ENCODE measurements at regions not wholly inside any gene's neighbourhood (a gene's known extent, or its start where the extent isn't known, plus 50 kb on each side); places are given as distances from the start of the nearest gene placed in this dataset.

DNA sequence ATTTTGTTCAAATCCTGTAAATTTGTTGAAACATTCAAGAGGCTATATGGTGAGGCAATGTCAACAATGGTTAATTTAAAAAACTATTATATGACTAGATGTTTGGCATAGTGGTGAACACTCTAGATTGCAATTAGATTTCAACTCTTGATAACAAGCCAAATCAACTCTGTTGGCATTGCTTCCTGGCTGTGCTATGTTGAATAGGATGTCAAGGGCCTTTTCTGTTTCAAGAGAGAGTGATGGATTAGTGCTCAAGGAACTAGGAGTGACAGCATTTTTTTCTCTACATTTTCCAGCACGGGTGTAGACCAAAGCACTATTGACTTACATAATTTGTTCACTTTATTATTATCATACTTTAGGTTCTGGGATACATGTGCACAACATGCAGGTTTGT is 172.4 kb upstream of the KCNH7 start:
- Histone ChIP-seq H3K4me3 (ENCODE audit: insufficient read length, low read depth) (no peak overlapping the region), H3K4me1 (ENCODE audit: insufficient read depth, insufficient read length) (no peaks in the 10 kb centered on the region), H3K27me3 (ENCODE audit: insufficient read depth, insufficient read length) (no peaks in the 10 kb centered on the region), H3K9ac (ENCODE audit: insufficient read length, low read depth) (no peak overlapping the region), H3K9me3 (ENCODE audit: insufficient read depth, low read length) (no peaks in the 10 kb centered on the region), H3K36me3 (ENCODE audit: insufficient read depth, insufficient read length, low read length) (no peaks in the 10 kb centered on the region)
- DNase-seq (ENCODE audit: low read depth, low spot score) = no peak
- TF ChIP-seq ZNF274 (IDR thresholded peaks at IDR 0.05; ENCODE audit: low read depth, low read length) (no peak), YY1 (IDR thresholded peaks at IDR 0.05; ENCODE audit: insufficient read depth, insufficient read length) (no peak), SUZ12 (IDR thresholded peaks at IDR 0.05; ENCODE audit: extremely low read depth, insufficient read depth, insufficient read length) (no peak)

DNA sequence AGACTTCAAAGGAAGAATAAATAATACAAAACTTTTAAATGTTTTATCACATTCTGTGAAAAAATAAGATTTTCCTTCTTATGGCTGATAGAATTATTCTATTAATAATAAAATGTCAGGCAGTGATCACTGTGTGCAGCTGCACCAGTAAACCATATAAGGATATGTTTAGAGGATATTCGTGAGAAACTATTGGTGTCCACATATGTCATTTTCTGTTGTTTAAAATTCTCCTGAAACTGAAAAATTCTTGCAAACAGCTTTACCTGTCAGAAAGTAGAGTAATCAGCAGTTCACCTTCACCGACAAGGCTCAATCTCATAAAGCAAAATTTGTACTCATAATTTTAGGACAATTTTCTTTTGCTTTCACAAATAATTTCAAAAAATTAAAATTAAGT is 170.1 kb upstream of the KCNH7 start:
- Histone ChIP-seq H3K4me3 (ENCODE audit: insufficient read length, low read depth) (no peak overlapping the region), H3K36me3 (ENCODE audit: insufficient read depth, insufficient read length, low read length) (no peaks in the 10 kb centered on the region), H3K4me1 (ENCODE audit: insufficient read depth, insufficient read length) (no peaks in the 10 kb centered on the region), H3K27me3 (ENCODE audit: insufficient read depth, insufficient read length) (no peaks in the 10 kb centered on the region), H3K9ac (ENCODE audit: insufficient read length, low read depth) (no peak overlapping the region), H3K9me3 (ENCODE audit: insufficient read depth, low read length) (no peaks in the 10 kb centered on the region)
- no peak for DNase-seq (ENCODE audit: low read depth, low spot score)
- no peak for TF ChIP-seq ZNF274 (IDR thresholded peaks at IDR 0.05; ENCODE audit: low read depth, low read length)
- TF ChIP-seq SUZ12 (IDR thresholded peaks at IDR 0.05; ENCODE audit: extremely low read depth, insufficient read depth, insufficient read length) = no peak
- TF ChIP-seq YY1 (IDR thresholded peaks at IDR 0.05; ENCODE audit: insufficient read depth, insufficient read length) = no peak

DNA sequence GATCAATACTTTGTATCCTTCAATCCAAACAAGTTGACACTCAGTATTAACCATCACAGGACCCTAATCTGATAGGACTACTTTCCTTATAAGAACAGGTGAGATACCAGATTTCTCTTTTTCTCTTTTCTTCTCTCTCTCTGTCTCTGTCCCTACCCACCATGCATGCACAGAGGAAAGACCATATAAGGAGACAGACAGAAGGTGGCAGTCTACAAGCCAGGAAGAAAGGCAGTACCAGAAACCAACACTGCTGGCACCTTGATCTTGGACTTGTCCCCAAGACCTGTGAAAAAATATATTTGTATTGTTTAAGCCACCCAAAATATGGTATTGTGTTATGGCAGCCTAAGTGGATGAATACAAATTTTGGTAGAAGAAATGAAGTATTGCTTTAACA is 156.2 kb upstream of the KCNH7 start:
- TF ChIP-seq YY1 (IDR thresholded peaks at IDR 0.05; ENCODE audit: insufficient read depth, insufficient read length) (no peak), ZNF274 (IDR thresholded peaks at IDR 0.05; ENCODE audit: low read depth, low read length) (no peak)
- no peaks in the 10 kb centered on the region for H3K27me3 ChIP-seq (ENCODE audit: insufficient read depth, insufficient read length)
- H3K36me3 ChIP-seq (ENCODE audit: insufficient read depth, insufficient read length, low read length) = no peaks in the 10 kb centered on the region
- H3K4me1 ChIP-seq (ENCODE audit: insufficient read depth, insufficient read length) = no peaks in the 10 kb centered on the region
- DNase-seq (ENCODE audit: low read depth, low spot score) = no peak
- no peaks in the 10 kb centered on the region for H3K9me3 ChIP-seq (ENCODE audit: insufficient read depth, low read length)
- H3K9ac ChIP-seq (ENCODE audit: insufficient read length, low read depth) = no peak overlapping the region
- no peak overlapping the region for H3K4me3 ChIP-seq (ENCODE audit: insufficient read length, low read depth)

DNA sequence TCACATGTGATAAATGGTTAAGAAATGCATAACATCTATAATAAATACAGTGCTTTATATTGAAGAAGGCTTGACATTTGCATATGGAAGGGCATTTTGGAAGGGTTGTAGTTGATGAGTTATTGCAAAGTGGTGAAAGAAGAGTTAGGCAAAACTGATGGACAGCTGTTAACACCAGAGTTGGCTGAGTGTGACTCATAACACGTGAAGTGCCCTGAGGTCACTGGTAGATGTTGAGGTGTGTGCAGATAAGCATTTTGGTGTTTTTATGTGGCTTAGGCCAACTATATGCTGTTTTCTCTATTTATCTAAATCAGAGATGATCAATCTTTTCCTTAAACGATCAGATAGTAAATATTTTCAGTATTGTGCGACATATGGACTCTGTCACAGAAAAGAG is 154.3 kb upstream of the KCNH7 start:
- H3K36me3 ChIP-seq (ENCODE audit: insufficient read depth, insufficient read length, low read length) = no peaks in the 10 kb centered on the region
- H3K4me1 ChIP-seq (ENCODE audit: insufficient read depth, insufficient read length) = no peaks in the 10 kb centered on the region
- no peak for DNase-seq (ENCODE audit: low read depth, low spot score)
- H3K9ac ChIP-seq (ENCODE audit: insufficient read length, low read depth) = no peak overlapping the region
- no peaks in the 10 kb centered on the region for H3K27me3 ChIP-seq (ENCODE audit: insufficient read depth, insufficient read length)
- no peak overlapping the region for H3K4me3 ChIP-seq (ENCODE audit: insufficient read length, low read depth)
- H3K9me3 ChIP-seq (ENCODE audit: insufficient read depth, low read length) = no peaks in the 10 kb centered on the region
- TF ChIP-seq YY1 (IDR thresholded peaks at IDR 0.05; ENCODE audit: insufficient read depth, insufficient read length) (no peak), ZNF274 (IDR thresholded peaks at IDR 0.05; ENCODE audit: low read depth, low read length) (no peak), SUZ12 (IDR thresholded peaks at IDR 0.05; ENCODE audit: extremely low read depth, insufficient read depth, insufficient read length) (no peak)

DNA sequence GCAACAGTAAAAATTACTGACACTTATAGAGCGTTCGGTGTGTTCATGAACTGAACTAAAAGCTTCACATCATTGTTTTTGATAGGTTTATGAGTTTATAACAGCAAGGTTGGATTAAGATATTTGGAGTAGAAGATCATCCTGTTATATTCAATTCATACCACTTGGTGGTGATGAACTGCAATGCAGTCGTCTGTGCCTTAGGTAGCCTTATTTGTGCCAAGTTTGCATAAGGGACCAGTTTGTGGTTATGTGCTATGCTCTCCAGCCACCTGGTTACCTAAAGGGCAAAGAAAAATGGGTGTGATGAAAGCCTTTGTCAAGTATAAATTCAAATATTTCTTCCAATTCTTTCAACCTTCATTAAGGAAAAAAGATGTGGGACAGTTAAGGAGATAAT is 150.9 kb upstream of the KCNH7 start:
- no peak for DNase-seq (ENCODE audit: low read depth, low spot score)
- no peaks in the 10 kb centered on the region for H3K9me3 ChIP-seq (ENCODE audit: insufficient read depth, low read length)
- H3K9ac ChIP-seq (ENCODE audit: insufficient read length, low read depth) = no peak overlapping the region
- TF ChIP-seq ZNF274 (IDR thresholded peaks at IDR 0.05; ENCODE audit: low read depth, low read length) = no peak
- no peak for TF ChIP-seq SUZ12 (IDR thresholded peaks at IDR 0.05; ENCODE audit: extremely low read depth, insufficient read depth, insufficient read length)
- TF ChIP-seq YY1 (IDR thresholded peaks at IDR 0.05; ENCODE audit: insufficient read depth, insufficient read length) = no peak
- H3K36me3 ChIP-seq (ENCODE audit: insufficient read depth, insufficient read length, low read length) = no peaks in the 10 kb centered on the region
- H3K4me1 ChIP-seq (ENCODE audit: insufficient read depth, insufficient read length) = no peaks in the 10 kb centered on the region
- H3K27me3 ChIP-seq (ENCODE audit: insufficient read depth, insufficient read length) = no peaks in the 10 kb centered on the region
- no peak overlapping the region for H3K4me3 ChIP-seq (ENCODE audit: insufficient read length, low read depth)

DNA sequence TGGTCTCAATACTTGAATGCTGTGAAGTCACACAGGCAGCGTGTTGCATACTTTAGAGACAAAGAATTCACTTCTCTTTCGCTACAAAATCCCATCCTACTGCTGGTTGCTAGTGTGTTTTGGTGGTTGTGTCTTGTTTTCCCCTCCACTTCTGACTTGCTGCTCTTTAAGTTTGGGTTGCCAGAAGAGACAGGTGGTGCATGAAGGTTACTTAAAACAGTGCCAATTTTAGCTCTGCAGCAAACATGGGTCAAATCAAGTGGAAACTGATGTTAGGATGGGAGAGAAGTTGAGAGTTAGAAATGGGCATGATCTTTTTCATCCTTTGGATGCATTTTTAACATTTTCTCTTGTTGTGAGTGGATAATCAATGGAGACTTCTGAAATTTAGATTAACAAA is 136.2 kb upstream of the KCNH7 start:
- no peak for TF ChIP-seq ZNF274 (IDR thresholded peaks at IDR 0.05; ENCODE audit: low read depth, low read length)
- TF ChIP-seq YY1 (IDR thresholded peaks at IDR 0.05; ENCODE audit: insufficient read depth, insufficient read length) = no peak
- no peak for TF ChIP-seq SUZ12 (IDR thresholded peaks at IDR 0.05; ENCODE audit: extremely low read depth, insufficient read depth, insufficient read length)
- H3K4me1 ChIP-seq (ENCODE audit: insufficient read depth, insufficient read length) = no peaks in the 10 kb centered on the region
- DNase-seq (ENCODE audit: low read depth, low spot score) = no peak

DNA sequence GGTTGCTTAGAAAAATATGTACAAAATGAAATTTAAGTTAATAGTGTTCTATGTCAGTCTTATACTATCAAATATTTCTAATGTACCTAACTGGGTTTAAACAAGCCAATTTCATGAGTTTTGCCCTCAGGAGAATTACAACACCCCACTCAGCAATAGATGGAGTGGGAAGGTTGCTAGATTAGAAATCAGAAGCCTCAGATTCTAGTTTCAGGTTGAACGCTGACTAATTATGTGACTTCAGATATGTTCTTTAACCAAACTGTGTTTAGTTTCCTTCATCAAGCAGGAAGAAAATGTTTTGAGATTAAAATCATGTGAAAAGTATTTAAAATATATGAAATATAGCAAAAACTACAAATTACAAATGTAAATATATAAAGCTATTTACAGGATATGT is 133.8 kb upstream of the KCNH7 start:
- TF ChIP-seq SUZ12 (IDR thresholded peaks at IDR 0.05; ENCODE audit: extremely low read depth, insufficient read depth, insufficient read length) (no peak), YY1 (IDR thresholded peaks at IDR 0.05; ENCODE audit: insufficient read depth, insufficient read length) (no peak), ZNF274 (IDR thresholded peaks at IDR 0.05; ENCODE audit: low read depth, low read length) (no peak)
- no peaks in the 10 kb centered on the region for H3K4me1 ChIP-seq (ENCODE audit: insufficient read depth, insufficient read length)
- H3K9ac ChIP-seq (ENCODE audit: insufficient read length, low read depth) = no peak overlapping the region
- H3K4me3 ChIP-seq (ENCODE audit: insufficient read length, low read depth) = no peak overlapping the region
- H3K9me3 ChIP-seq (ENCODE audit: insufficient read depth, low read length) = no peaks in the 10 kb centered on the region
- no peaks in the 10 kb centered on the region for H3K27me3 ChIP-seq (ENCODE audit: insufficient read depth, insufficient read length)
- H3K36me3 ChIP-seq (ENCODE audit: insufficient read depth, insufficient read length, low read length) = no peaks in the 10 kb centered on the region
- no peak for DNase-seq (ENCODE audit: low read depth, low spot score)

More for the DNA sequence above, 136.2 kb upstream of the KCNH7 start:
- no peaks in the 10 kb centered on the region for H3K27me3 ChIP-seq (ENCODE audit: insufficient read depth, insufficient read length)
- H3K9me3 ChIP-seq (ENCODE audit: insufficient read depth, low read length) = no peaks in the 10 kb centered on the region
- H3K4me3 ChIP-seq (ENCODE audit: insufficient read length, low read depth) = no peak overlapping the region
- no peak overlapping the region for H3K9ac ChIP-seq (ENCODE audit: insufficient read length, low read depth)
- H3K36me3 ChIP-seq (ENCODE audit: insufficient read depth, insufficient read length, low read length) = no peaks in the 10 kb centered on the region

DNA sequence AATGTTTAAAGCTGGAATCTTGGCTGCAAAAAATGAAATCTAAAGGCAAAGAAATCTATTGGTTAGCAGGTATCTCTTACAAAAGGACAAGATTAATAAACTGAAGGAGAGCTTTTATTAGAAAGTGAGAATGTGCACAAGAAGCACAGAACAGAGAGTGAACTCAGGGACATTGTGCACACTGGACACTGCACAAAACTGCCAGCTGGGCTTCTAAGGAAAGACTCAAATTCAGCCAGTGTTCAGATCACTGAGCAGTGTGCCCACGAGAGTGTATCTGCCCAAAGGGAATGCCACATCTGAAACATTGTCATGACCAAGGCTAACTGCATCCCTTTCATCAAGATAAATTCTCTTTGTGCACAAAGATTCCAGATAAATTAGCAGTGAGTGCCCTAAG is 129.7 kb upstream of the KCNH7 start:
- Histone ChIP-seq H3K36me3 (ENCODE audit: insufficient read depth, insufficient read length, low read length) (no peaks in the 10 kb centered on the region), H3K27me3 (ENCODE audit: insufficient read depth, insufficient read length) (no peaks in the 10 kb centered on the region), H3K9me3 (ENCODE audit: insufficient read depth, low read length) (no peaks in the 10 kb centered on the region), H3K9ac (ENCODE audit: insufficient read length, low read depth) (no peak overlapping the region), H3K4me1 (ENCODE audit: insufficient read depth, insufficient read length) (no peaks in the 10 kb centered on the region), H3K4me3 (ENCODE audit: insufficient read length, low read depth) (no peak overlapping the region)
- no peak for TF ChIP-seq SUZ12 (IDR thresholded peaks at IDR 0.05; ENCODE audit: extremely low read depth, insufficient read depth, insufficient read length)
- no peak for DNase-seq (ENCODE audit: low read depth, low spot score)
